ENCODE measurements at regions not wholly inside any gene's neighbourhood (a gene's known extent, or its start where the extent isn't known, plus 50 kb on each side); places are given as distances from the start of the nearest gene placed in this dataset.

- TF ChIP-seq CTCF (IDR thresholded peaks at IDR 0.05; ENCODE audit: low read length) (no peak), EZH2phosphoT487 (IDR thresholded peaks at IDR 0.05; ENCODE audit: low read length) (no peak)
Measured at GRCh38 chr2:3037196-3038194, 340.1 kb downstream of the EIPR1 start.

Data from MM.1S (cell line).